Activated T-helper 17 cell treated with anti-CD3 and anti-CD28 coated beads, Interleukin-2, amount 50 U/mL, for 72 hours (primary cell): ENCODE measurements at regions not wholly inside any gene's neighbourhood (a gene's known extent, or its start where the extent isn't known, plus 50 kb on each side); places are given as distances from the start of the nearest gene placed in this dataset.

Experiments used
- ATAC-seq: fragments of 150-1000 bp; cut with Tn5 transposase; replicated peaks from 2 replicates; pipeline ENCODE4 v1.10.0; 2021; ENCODE audit warnings: mild to moderate bottlenecking, moderate library complexity
- H3K27ac Mint-ChIP-seq: one replicate; pipeline ENCODE4 v1.8.0; 2022; ENCODE audit warnings: mixed read lengths
- H3K27me3 Mint-ChIP-seq: one replicate; pipeline ENCODE4 v1.8.0; 2022; ENCODE audit warnings: mixed read lengths
- H3K36me3 Mint-ChIP-seq: one replicate; pipeline ENCODE4 v1.8.0; 2022; ENCODE audit warnings: low read depth, mild to moderate bottlenecking, mixed read lengths
- H3K4me1 Mint-ChIP-seq: one replicate; pipeline ENCODE4 v1.8.0; 2022; ENCODE audit warnings: mixed read lengths
- H3K4me3 Mint-ChIP-seq: one replicate; pipeline ENCODE4 v1.8.0; 2022; ENCODE audit warnings: mild to moderate bottlenecking, mixed read lengths
- H3K9me3 Mint-ChIP-seq: one replicate; pipeline ENCODE4 v1.8.0; 2022; ENCODE audit warnings: mixed read lengths

GRCh38 chr5:120229036-120229435, 235.1 kb upstream of the PRR16 start:
- ATAC-seq: no peak
- Mint-ChIP-seq H3K27ac (no peak overlapping the region), H3K36me3 (no peaks in the 10 kb centered on the region), H3K9me3 (peaks cover 21% of the 10 kb centered on the region), H3K27me3 (no peaks in the 10 kb centered on the region), H3K4me1 (no peaks in the 10 kb centered on the region), H3K4me3 (no peak overlapping the region)

DNA sequence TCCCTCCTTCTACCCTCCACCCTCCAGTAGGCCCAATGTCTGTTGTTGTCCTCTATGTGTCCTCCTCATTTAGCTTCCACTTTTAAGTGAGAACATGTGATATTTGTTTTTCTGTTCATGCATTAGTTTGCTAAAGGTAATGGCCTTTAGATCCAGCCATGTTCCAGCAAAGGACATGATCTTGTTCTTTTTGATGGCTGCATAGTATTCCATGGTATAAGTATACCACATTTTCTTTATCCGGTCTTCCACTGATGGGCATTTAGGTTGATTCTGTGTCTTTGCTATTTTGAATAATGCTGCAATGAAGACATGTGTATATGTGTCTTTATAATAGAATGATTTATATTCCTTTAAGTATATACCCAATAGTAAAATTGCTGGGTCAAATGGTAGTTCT, 232.5 kb upstream of the PRR16 start:
- H3K27ac Mint-ChIP-seq: no peak overlapping the region
- ATAC-seq: no peak
- no peaks in the 10 kb centered on the region for H3K4me1 Mint-ChIP-seq
- H3K9me3 Mint-ChIP-seq: peaks cover 13% of the 10 kb centered on the region
- no peaks in the 10 kb centered on the region for H3K36me3 Mint-ChIP-seq
- no peaks in the 10 kb centered on the region for H3K27me3 Mint-ChIP-seq
- no peak overlapping the region for H3K4me3 Mint-ChIP-seq

- H3K9me3 Mint-ChIP-seq: peaks cover 7% of the 10 kb centered on the region
- ATAC-seq: no peak
- H3K36me3 Mint-ChIP-seq: no peaks in the 10 kb centered on the region
- H3K4me1 Mint-ChIP-seq: no peaks in the 10 kb centered on the region
- H3K4me3 Mint-ChIP-seq: no peak overlapping the region
- H3K27me3 Mint-ChIP-seq: no peaks in the 10 kb centered on the region
- no peak overlapping the region for H3K27ac Mint-ChIP-seq
Observed at GRCh38 chr5:120236360-120236759, 227.7 kb upstream of the PRR16 start.

DNA sequence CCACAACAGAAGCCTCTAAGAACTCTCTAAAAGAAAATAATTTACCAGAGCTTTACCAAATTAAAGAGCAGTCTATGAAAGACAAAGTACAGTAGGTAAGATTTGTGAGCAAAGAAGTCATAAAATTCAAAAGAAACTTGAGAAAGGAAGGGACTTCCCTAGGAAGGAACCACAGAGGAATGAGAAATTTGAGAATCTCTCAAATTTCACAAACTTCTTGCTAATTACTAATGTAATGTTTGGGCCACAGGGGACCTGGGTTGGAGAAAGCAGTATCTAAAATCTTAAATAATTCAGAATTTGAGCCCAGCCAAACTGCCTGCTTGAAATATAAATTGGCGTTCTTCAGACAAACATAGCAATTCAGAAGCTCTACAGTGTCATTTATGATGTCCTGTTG, 225.0 kb upstream of the PRR16 start:
- Mint-ChIP-seq H3K36me3 (no peaks in the 10 kb centered on the region), H3K27ac (no peak overlapping the region), H3K9me3 (peaks cover 6% of the 10 kb centered on the region), H3K4me1 (no peaks in the 10 kb centered on the region), H3K27me3 (no peaks in the 10 kb centered on the region), H3K4me3 (no peak overlapping the region)
- ATAC-seq: no peak

- ATAC-seq: no peak
- H3K4me1 Mint-ChIP-seq: no peaks in the 10 kb centered on the region
- peaks cover 9% of the 10 kb centered on the region for H3K9me3 Mint-ChIP-seq
- H3K27ac Mint-ChIP-seq: no peak overlapping the region
- no peaks in the 10 kb centered on the region for H3K27me3 Mint-ChIP-seq
- no peaks in the 10 kb centered on the region for H3K36me3 Mint-ChIP-seq
- no peak overlapping the region for H3K4me3 Mint-ChIP-seq
Observed at GRCh38 chr5:120240706-120241105, 223.4 kb upstream of the PRR16 start.

DNA sequence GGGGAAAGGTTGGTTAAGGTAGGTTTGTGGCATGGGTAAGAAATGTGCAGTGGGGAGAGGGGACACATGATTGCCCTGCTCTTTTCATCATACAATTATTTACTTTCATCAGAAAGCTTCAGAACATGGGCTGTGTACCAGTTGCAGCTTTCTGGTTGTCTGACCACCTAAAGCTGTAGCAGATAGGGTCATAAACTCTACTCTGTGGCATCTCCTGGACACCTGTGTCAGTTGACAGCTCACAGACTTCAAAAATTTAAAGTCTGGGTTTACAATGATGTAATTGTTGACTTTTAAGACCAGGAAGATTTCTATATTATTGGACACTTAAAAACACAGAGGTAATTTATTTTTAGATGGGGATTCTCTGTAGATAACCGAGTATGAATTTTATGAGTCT, 222.7 kb upstream of the PRR16 start:
- no peak overlapping the region for H3K27ac Mint-ChIP-seq
- no peaks in the 10 kb centered on the region for H3K36me3 Mint-ChIP-seq
- H3K9me3 Mint-ChIP-seq: peaks cover 13% of the 10 kb centered on the region

DNA sequence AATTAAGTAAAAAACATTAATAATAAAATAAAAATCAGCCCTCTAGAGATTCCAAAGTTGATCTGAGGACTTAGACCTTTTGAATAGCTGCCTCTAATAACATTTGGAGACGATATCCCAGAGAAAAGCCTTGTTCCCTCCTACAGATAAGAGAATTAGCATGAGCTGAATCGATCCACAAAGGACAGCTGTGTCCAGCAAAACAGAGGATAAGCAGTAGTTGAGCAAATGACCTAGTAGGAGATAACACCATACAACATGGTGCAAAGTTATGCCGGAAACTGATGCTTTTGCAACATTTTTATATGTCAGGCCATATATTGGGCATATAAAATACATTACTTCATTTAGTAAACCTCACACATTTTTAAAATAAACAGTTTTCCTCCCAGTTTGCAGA, 212.2 kb upstream of the PRR16 start:
- no peak for ATAC-seq
- Mint-ChIP-seq H3K36me3 (no peaks in the 10 kb centered on the region), H3K9me3 (no peaks in the 10 kb centered on the region), H3K27me3 (no peaks in the 10 kb centered on the region), H3K4me1 (no peaks in the 10 kb centered on the region), H3K27ac (no peak overlapping the region), H3K4me3 (no peak overlapping the region)

More for the DNA sequence above, 222.7 kb upstream of the PRR16 start:
- no peaks in the 10 kb centered on the region for H3K27me3 Mint-ChIP-seq
- no peaks in the 10 kb centered on the region for H3K4me1 Mint-ChIP-seq
- H3K4me3 Mint-ChIP-seq: no peak overlapping the region
- no peak for ATAC-seq

- Mint-ChIP-seq H3K27ac (no peak overlapping the region), H3K4me3 (no peak overlapping the region), H3K9me3 (no peaks in the 10 kb centered on the region), H3K27me3 (no peaks in the 10 kb centered on the region), H3K36me3 (no peaks in the 10 kb centered on the region), H3K4me1 (no peaks in the 10 kb centered on the region)
- ATAC-seq: no peak
Observed at GRCh38 chr5:120252839-120253238, 211.3 kb upstream of the PRR16 start.

DNA sequence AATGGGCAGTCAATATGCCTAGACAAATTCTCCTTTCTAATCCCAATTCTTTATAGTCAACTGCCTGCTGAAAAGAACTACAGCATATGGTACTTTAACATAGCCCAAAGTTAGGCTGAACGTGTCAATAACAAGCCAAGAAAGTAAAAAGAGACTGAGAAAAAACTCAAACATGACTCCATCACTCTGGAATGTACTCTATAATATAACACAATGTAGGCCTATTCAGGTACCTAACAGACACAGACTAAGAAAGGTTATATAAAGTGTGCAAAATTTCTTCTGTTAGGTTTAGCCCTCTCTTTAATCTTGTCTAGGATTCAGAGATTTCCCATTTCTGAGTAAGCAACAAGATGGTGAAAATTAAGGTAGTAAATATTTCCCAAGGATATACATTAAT, 209.7 kb upstream of the PRR16 start:
- ATAC-seq: no peak
- Mint-ChIP-seq H3K36me3 (no peaks in the 10 kb centered on the region), H3K4me3 (no peak overlapping the region), H3K4me1 (no peaks in the 10 kb centered on the region), H3K27ac (no peak overlapping the region), H3K9me3 (peaks cover 2% of the 10 kb centered on the region), H3K27me3 (no peaks in the 10 kb centered on the region)

DNA sequence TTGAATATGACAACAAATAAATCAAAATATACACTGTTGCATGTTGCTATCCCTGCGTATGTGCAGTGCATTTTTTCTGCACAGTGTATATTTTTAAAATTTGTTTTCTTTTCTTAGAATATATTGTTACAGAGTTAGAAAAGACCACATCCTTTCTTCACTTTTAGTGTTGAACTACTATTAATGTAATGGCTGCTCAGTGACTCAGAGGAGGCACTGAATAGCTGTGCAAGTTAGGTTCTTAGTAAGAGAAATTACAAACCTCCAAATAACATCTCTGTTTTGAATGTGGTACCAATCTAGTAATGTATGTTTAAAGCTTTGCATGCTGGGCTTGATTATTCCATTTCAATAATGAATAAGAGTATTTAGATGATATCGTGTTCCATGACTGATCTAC, 208.9 kb upstream of the PRR16 start:
- Mint-ChIP-seq H3K36me3 (no peaks in the 10 kb centered on the region), H3K4me1 (no peaks in the 10 kb centered on the region), H3K4me3 (no peak overlapping the region), H3K9me3 (peaks cover 5% of the 10 kb centered on the region), H3K27me3 (no peaks in the 10 kb centered on the region), H3K27ac (no peak overlapping the region)
- ATAC-seq: no peak

GRCh38 chr5:120256376-120256775, 207.7 kb upstream of the PRR16 start:
- ATAC-seq: no peak

GRCh38 chr5:120257358-120257971, 206.6 kb upstream of the PRR16 start:
- H3K27me3 Mint-ChIP-seq: no peaks in the 10 kb centered on the region

More at GRCh38 chr5:120256376-120256775, 207.7 kb upstream of the PRR16 start:
- H3K9me3 Mint-ChIP-seq: peaks cover 5% of the 10 kb centered on the region
- H3K4me1 Mint-ChIP-seq: no peaks in the 10 kb centered on the region
- H3K27ac Mint-ChIP-seq: no peak overlapping the region
- H3K36me3 Mint-ChIP-seq: no peaks in the 10 kb centered on the region
- H3K27me3 Mint-ChIP-seq: no peaks in the 10 kb centered on the region
- H3K4me3 Mint-ChIP-seq: no peak overlapping the region

GRCh38 chr5:120258123-120258522, 206.0 kb upstream of the PRR16 start:
- no peak for ATAC-seq
- Mint-ChIP-seq H3K27me3 (no peaks in the 10 kb centered on the region), H3K27ac (no peak overlapping the region), H3K36me3 (no peaks in the 10 kb centered on the region), H3K4me3 (no peak overlapping the region), H3K4me1 (no peaks in the 10 kb centered on the region), H3K9me3 (peaks cover 7% of the 10 kb centered on the region)

More at GRCh38 chr5:120257358-120257971, 206.6 kb upstream of the PRR16 start:
- H3K9me3 Mint-ChIP-seq: peaks cover 5% of the 10 kb centered on the region
- H3K4me3 Mint-ChIP-seq: no peak overlapping the region
- no peak overlapping the region for H3K27ac Mint-ChIP-seq
- no peaks in the 10 kb centered on the region for H3K4me1 Mint-ChIP-seq
- no peak for ATAC-seq
- no peaks in the 10 kb centered on the region for H3K36me3 Mint-ChIP-seq

- ATAC-seq: no peak
- peaks cover 12% of the 10 kb centered on the region for H3K9me3 Mint-ChIP-seq
- no peaks in the 10 kb centered on the region for H3K27me3 Mint-ChIP-seq
Observed at GRCh38 chr5:120260651-120261050, 203.4 kb upstream of the PRR16 start.

GRCh38 chr5:120270498-120270897, 193.6 kb upstream of the PRR16 start:
- ATAC-seq: no peak
- H3K27me3 Mint-ChIP-seq: no peaks in the 10 kb centered on the region
- no peak overlapping the region for H3K27ac Mint-ChIP-seq
- H3K9me3 Mint-ChIP-seq: peaks cover 8% of the 10 kb centered on the region
- no peaks in the 10 kb centered on the region for H3K4me1 Mint-ChIP-seq
- no peaks in the 10 kb centered on the region for H3K36me3 Mint-ChIP-seq
- H3K4me3 Mint-ChIP-seq: no peak overlapping the region

More at GRCh38 chr5:120260651-120261050, 203.4 kb upstream of the PRR16 start:
- no peak overlapping the region for H3K27ac Mint-ChIP-seq
- no peaks in the 10 kb centered on the region for H3K36me3 Mint-ChIP-seq
- H3K4me1 Mint-ChIP-seq: no peaks in the 10 kb centered on the region
- H3K4me3 Mint-ChIP-seq: no peak overlapping the region

DNA sequence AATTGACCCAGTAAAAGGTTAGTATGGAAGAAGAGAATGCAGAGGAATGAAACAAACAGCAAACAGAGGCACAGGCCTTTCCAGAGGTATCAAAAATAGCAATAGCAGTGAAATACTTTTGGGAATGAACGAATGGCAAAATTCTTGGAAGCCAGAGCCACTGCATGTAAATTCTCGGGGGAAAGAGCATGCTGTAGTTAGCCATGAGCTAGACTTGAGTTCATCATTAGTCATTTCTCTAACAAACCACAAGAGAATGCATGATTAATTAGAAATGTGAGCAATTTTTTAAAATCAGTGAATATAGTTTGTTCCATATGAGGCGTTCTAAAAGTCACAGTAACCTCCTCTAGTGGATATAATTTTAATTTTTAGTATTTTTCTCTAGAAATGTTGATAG, 170.3 kb upstream of the PRR16 start:
- Mint-ChIP-seq H3K4me1 (no peaks in the 10 kb centered on the region), H3K4me3 (no peak overlapping the region), H3K36me3 (no peaks in the 10 kb centered on the region), H3K9me3 (no peaks in the 10 kb centered on the region), H3K27me3 (no peaks in the 10 kb centered on the region), H3K27ac (no peak overlapping the region)
- ATAC-seq: no peak
